HL-60 (cell line): ENCODE measurements at regions not wholly inside any gene's neighbourhood (a gene's known extent, or its start where the extent isn't known, plus 50 kb on each side); places are given as distances from the start of the nearest gene placed in this dataset.

Experiments
- CTCF ChIP-seq: IDR thresholded peaks from one replicate; pipeline ENCODE4 v1.5.1; 2011; ENCODE audit warnings: low read length, control low read depth, inconsistent platforms; ENCODE audit not compliant: insufficient read depth
- POLR2AphosphoS5 ChIP-seq: IDR thresholded peaks from 2 replicates; pipeline ENCODE4 v1.6.1; 2012; ENCODE audit warnings: low read depth

DNA sequence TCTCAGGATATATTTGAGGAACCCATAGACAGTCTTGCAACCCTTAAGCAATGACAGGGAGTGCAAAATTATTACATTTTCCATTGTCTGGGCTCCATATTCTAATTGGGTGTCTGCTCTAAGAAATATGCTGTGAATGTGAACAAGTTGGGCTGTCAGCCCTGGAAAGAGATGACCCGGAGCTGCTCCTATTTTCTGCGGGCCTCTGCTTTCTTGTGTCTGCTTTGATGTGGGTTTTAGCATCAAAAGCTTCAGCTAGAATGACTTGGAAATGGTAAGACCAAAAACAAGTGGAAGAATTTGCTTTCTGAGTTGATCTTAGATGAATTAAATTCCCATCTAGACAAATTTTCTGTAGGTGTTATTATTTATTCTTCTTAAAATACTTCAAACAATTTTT, 343.6 kb upstream of the IGFBP3 start:
- TF ChIP-seq POLR2AphosphoS5: no peak
- no peak for TF ChIP-seq CTCF
